ENCODE measurements at regions not wholly inside any gene's neighbourhood (a gene's known extent, or its start where the extent isn't known, plus 50 kb on each side); places are given as distances from the start of the nearest gene placed in this dataset.

- H3K27me3 ChIP-seq (ENCODE audit: insufficient read depth, low read length) = no peaks in the 10 kb centered on the region
- H3K4me1 ChIP-seq (ENCODE audit: insufficient read depth, low read length) = no peaks in the 10 kb centered on the region
- H3K27ac Mint-ChIP-seq = no peak overlapping the region
- H3K79me1 ChIP-seq (ENCODE audit: insufficient read depth, low read depth, low read length, poor library complexity, severe bottlenecking) = no peaks in the 10 kb centered on the region
- H2AFZ ChIP-seq (ENCODE audit: low read length) = no peak overlapping the region
- H3K27ac ChIP-seq (ENCODE audit: insufficient read length, low read depth, low read length) = no peak overlapping the region
- no peaks in the 10 kb centered on the region for H3K27me3 Mint-ChIP-seq (ENCODE audit: low read depth)
- H3K9ac ChIP-seq (ENCODE audit: extremely low read depth, insufficient read length, low read length) = no peak overlapping the region
- no peak overlapping the region for H4K5ac ChIP-seq (ENCODE audit: insufficient read length, low read depth, low read length)
- H3K4ac ChIP-seq (ENCODE audit: low read depth, low read length) = no peak overlapping the region
- H3K79me2 ChIP-seq (ENCODE audit: insufficient read depth, low read length) = no peaks in the 10 kb centered on the region
- H3K4me3 Mint-ChIP-seq = no peak overlapping the region
- H2BK5ac ChIP-seq (ENCODE audit: insufficient read length, low read length) = no peak overlapping the region
- TF ChIP-seq CTCF (conservative IDR thresholded peaks at IDR 0.05) = no peak
- no peaks in the 10 kb centered on the region for H3K36me3 Mint-ChIP-seq (ENCODE audit: insufficient read depth in 1 of 3, low read depth in 3 of 3)
- no peak overlapping the region for H3K23ac ChIP-seq (ENCODE audit: insufficient read length, low read depth, low read length)
- H3K18ac ChIP-seq (ENCODE audit: insufficient read length, low read depth, low read length) = no peak overlapping the region
- H4K20me1 ChIP-seq (ENCODE audit: control insufficient read depth, insufficient read depth, insufficient read length) = no peaks in the 10 kb centered on the region
- H2AK5ac ChIP-seq (ENCODE audit: insufficient read length, low read length) = no peak overlapping the region
- no peak overlapping the region for H2BK12ac ChIP-seq (ENCODE audit: insufficient read length, low read depth, low read length)
- WGBS (ENCODE audit: extremely low coverage, insufficient read length, low lambda C conversion rate) = no CpG with 5 or more reads among the region's 3 CpGs
- no peak overlapping the region for H2BK15ac ChIP-seq (ENCODE audit: low read depth, low read length)
- H3K14ac ChIP-seq (ENCODE audit: insufficient read depth, low read length) = no peak overlapping the region
- H3K4me1 Mint-ChIP-seq = peaks cover 3 to 4% of the 10 kb centered on the region in 2 experiments; a peak in 2 of 4 replicates
- no peak overlapping the region for H4K91ac ChIP-seq (ENCODE audit: insufficient read length, low read depth, low read length)
- H2BK20ac ChIP-seq (ENCODE audit: low read depth, low read length, poor library complexity, severe bottlenecking) = no peak overlapping the region
- no peaks in the 10 kb centered on the region for H3K23me2 ChIP-seq (ENCODE audit: insufficient read length, low read depth, low read length, poor library complexity, severe bottlenecking)
- no peak overlapping the region for H3K56ac ChIP-seq (ENCODE audit: insufficient read length, low read depth, low read length)
- no peak overlapping the region for H4K8ac ChIP-seq (replicated peaks; ENCODE audit: insufficient read length, low read depth, low read length)
- no peak overlapping the region for H3T11ph ChIP-seq (ENCODE audit: low read length)
- no peak overlapping the region for H2BK120ac ChIP-seq (ENCODE audit: low read depth, low read length, poor library complexity, severe bottlenecking)
- H3K9me3 ChIP-seq (ENCODE audit: control insufficient read depth, low read depth, low read length) = no peaks in the 10 kb centered on the region
- DNase-seq = no peak
- H3K4me2 ChIP-seq (ENCODE audit: insufficient read depth, insufficient read length, low read length) = no peak overlapping the region
- peaks cover 0 to 2% of the 10 kb centered on the region in 2 experiments; a peak in 2 of 5 replicates for H3K9me3 Mint-ChIP-seq
Observed at GRCh38 chr4:187207931-187208330, 484.3 kb upstream of the FAT1 start.
